ENCODE measurements at regions not wholly inside any gene's neighbourhood (a gene's known extent, or its start where the extent isn't known, plus 50 kb on each side); places are given as distances from the start of the nearest gene placed in this dataset.

DNA sequence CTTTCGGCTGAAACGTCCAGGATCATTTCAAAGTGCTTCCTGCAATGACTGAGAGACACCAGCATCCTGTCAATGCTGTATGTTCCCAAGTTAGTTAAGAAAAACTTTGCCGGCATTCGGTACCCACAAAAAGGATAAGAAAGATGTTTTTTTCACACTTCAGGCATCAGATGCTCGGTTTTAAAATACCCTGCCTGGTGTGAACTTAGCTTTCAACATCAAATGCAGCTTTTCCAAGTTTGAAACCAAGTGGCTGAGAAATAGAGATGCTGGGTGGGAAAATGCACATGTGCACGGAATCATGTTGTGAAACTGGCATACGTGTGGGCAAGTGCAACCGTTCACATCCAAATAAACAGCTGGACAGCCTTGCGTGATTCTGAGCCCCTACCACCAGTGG, 254.9 kb upstream of the IGF1R start:
- no peak for DNase-seq

DNA sequence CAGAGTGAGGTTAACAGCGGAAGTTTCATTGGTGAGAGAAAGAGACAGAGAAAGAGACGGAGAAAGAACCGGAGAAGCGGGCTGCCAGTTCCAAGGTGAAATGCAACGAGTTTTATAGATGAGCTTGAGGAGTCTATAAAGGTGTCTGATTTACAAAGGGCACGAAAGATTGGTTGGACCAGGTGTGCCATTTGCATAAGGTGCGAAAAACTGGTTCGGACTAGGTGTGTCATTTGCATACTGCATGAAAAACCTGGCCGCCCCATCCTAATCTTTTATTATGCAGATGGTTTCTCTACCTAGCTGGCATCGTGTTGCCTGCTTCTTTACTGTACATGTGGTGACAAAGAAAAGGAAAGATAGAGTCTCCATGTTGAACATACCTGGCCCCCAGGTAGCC, 253.8 kb upstream of the IGF1R start:
- no peak for DNase-seq

DNA sequence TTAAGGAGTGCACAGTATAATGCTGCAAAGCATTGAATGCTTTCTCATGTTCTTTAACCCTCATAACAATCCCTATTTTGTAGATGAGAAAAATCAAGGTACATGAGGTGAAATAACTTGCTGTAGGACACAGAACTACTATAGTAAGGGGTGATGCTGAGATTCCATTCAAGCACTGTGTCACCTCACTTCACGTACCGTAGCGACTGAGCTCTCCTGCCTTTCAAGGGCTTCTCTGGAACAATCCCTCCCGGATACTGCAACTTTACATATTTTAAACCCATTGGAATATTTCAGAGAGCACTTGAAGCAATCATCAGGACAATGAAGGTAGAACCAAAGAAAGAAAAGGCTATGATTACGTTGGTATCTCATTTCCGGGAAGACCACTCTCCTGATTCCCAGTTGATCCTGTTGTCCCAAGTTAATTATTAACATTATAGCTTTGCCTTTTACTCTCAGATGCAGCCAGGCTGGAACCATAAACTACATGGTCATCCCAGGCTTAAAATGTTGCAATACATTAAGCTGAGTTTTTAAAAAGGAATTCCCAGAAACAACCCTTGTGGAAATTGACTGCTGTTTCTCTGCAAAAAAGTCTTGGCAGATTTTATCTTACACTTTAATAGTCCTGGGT, 252.2 kb upstream of the IGF1R start:
- DNase-seq: no peak

DNA sequence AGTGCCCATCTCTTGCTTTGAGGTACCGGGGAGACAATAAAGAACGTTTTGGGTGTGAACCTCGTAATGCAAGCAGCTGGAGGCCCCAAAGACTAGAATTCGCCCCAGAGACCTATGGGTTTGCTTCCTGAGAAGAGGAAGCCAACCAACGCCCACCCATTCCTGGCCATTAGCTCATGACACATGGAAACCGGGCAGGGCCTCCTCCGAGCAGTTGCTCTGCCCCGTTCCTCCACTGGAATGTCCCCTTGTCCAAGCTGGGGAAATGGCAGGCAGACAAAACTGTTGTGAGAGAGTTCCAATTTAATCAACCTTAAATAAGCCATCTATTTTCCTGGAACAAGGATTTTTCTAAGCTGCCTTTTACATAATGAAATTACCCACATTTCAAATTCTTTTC, 250.9 kb upstream of the IGF1R start:
- no peak for DNase-seq

DNA sequence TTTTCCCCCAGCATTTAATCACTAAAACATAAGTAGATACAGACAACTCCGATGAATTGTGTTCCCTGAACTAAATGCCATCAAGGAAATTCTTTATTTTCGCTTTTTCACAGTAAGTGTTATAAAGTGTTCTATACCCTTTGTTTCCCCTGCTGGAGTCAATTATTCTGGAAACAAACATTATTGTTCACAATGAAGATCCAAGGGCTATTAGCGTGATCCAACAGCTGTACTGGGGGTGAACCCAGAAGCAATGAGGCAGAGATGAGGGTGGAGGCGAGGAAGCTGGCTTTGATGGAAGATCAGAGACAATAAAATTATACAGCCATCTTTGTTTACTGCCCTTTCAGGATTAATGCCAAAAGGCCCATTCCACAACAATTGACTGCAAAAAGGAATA, 250.3 kb upstream of the IGF1R start:
- no peak for DNase-seq

DNA sequence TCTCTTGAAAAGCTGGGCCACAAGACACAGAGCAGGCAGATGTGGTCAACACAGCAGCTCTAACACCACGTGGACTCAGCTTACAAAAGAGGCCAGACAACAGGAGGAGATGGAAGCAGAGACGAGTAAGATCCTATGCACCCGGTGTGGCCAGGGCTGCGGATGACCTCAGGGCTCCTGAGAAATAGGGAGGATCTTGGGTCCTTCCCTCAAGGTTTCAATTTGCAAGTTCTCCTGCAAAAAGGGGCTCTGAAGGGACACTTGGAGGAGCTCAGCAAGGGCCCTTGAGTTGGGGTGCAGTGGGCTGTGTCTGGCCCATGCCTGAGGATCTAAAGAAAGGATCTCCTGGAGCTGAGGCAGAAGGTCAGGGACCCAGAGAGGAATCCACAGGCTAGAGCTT, 249.5 kb upstream of the IGF1R start:
- DNase-seq: no peak

DNA sequence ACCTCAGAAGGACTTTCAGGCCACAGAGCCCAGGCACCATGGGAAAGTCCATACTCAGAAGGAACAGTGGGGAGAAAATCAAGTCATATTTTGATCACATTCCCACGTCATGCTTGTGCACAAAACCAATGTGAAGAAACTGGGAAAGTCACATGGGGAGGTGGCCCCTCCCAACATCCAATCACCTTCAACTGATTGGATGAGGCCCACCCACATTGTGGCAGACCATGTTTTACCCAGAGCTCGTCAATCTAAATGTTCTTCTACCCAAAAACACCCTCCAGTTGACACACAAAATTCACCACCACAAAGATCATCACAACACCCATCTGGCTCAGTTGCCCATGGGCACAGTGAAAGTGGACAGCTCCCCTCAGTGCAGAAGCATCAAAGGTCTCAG, 248.2 kb upstream of the IGF1R start:
- DNase-seq: no peak

DNA sequence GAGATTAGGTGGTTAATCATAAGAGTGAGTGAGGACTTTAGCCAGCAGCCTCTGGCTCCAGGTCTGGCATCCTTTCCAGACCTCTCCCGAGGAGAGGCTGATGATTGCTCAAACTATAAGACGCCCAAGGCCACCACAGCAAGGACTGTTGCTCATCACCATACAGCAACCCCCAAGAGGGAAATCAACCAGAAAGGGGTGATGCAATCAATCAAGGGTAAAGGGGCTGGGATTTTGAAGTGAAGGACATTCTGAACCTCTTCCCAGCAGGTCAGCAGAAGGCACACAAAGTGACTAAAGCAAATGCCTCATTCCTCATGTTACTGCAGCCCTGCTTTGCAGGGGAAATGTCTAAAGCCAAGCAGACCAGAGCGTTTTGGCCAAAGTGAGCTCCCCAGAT, 247.3 kb upstream of the IGF1R start:
- DNase-seq: no peak

DNA sequence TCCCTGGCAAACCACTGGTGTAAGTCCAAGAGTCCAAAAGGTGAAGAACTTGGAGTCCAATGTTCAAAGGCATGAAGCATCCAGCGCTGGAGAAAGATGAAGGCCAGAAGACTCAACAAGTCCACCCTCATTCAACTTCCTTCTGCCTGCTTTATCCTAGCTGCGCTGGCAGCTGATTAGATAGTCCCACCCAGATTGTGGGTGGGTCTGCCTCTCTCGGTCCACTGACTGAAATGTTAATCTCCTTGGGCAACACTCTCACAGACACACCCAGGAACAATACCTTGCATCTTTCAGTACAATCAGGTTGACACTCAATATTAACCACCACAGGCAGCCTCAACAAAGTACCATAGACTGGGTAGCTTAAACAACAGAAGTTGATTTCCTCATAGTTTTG, 245.9 kb upstream of the IGF1R start:
- no peak for DNase-seq

DNA sequence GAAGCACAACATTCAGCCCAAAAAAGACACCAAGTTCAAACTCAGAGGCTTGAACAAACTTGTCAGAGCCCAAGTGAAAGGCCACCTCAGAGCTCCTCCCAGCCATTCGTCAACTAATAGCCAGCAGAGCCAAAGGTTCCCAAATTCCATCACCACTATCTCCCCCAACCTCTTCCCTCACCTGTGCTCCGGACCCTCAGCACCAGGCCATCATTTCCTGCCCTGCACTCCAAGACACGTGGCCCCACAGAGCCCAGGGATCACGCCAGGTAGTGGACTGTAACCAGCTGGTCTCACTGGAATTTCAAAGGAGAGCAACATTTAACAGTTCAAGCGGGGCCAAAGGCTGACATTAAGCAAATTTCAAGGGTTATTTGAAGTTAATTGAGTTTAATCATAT, 245.2 kb upstream of the IGF1R start:
- no peak for DNase-seq

DNA sequence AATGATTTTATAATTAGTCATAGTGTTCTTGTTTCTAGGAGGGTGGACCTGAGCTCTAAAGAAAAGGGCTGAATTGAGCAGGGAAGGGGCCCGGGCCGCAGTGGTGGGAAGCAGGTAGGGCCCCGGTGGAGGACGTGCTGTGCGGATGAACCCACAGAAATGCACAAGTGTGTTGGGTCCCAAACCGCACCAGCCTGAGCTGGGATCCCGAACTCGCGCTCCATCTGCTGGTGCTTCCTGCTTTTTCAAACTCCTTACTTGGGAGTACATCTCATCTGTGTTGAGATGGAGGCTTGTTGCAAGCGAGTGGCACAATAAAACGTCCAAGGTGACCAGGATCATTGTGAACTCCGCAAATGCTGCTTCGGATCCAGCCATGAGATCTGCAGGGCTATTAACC, 244.8 kb upstream of the IGF1R start:
- DNase-seq: no peak

DNA sequence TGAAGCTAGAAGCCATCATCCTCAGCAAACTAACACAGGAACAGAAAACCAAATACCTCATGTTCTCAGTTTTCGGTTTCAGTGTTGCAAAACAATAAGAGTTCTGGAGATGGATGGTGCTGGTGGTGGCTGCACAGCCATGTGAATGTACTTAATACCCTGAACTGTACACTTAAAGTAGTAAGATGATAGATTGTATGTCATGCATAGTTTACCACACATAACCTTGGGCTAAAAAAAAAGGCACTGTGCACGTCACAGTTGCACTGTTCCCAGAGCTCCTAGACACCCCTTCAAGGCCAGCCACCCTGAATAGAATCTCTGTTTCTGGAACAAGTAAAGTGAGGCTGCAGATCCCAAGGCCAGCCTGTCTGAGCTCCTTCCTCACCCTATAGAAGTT, 243.3 kb upstream of the IGF1R start:
- no peak for DNase-seq

DNA sequence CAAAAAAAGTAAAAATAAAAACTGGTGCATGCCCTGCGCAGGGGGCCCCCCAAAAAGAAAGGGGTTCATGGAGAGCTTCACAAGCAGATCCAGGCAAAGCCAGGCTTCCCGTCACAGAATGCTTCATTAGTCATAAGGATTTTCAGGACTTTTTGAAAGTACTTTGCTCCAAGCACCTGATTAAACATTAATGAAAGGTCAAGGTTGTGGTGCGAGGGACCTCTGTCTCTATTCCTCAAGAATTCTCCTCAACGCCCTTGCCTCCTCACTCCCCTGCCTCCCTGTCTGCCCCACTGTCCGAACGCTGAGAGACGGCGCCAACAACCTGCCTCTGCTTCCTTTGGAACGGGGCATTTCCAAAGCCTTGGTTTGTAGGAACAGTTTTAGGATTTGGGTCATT, 240.1 kb upstream of the IGF1R start:
- no peak for DNase-seq

DNA sequence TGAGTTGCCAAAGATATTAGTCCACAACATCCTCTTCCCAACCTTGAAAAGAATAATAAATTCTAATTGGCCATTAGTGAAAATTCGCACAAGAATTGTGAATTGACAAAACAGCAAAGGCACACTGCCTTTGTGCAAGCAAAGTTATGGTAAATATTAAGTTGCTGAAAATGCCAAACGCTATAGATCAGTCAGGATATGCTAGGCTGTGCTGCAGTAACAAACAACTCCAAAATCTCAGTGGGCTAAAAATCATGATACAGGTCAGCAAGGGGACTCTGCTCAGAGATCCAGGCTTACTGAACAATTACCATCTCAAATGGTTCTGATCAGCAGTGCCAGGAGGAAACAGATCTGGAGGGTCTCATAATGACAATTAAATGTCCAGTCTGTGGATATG, 238.0 kb upstream of the IGF1R start:
- no peak for DNase-seq

DNA sequence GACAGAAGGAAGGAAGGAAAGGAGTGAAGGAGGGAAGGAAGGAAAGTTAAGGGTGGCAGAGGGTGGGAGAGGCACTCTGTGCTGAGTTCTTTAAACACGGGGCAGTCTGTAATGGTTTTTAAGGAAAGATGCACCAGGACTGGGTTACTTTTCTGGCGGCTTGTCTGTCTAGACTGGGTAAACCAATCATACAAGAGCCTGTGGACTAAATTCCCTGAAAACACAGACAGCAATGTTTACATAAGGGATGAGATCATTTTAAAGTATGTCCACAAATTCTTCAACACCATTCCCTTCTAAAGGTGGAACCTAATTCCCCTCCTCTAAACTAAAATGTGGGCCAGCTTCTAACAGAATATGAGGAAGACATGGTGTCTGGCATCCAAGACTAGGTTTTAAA, 235.5 kb upstream of the IGF1R start:
- no peak for DNase-seq

DNA sequence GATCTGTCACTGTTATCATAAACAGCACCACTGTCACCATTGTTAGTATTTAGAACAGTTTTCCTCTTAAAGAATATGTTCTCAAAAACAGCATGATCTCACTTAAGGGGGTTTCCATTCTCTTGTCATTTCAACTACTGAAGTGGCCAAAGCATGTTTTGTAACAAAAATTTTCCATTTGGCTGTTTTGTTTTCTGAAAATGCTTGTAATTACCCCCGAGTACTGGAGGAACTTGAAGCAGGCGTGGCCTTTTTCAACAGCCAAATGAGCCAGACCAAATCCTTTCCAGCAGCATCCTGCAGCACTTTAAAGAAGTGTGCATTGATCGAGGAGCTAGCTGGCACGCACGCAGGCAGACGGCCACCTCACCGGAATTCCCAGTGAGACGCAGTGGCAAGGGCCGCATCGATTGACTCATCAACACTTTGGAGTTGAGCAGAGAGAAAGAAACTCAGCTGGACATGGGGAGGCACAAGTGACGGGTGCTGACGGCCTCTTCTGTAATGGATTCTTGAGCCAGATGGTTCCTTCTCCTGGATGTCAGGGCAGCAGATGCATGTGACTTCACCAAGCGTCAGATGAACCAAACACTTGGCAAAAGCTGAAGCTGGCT, 234.3 kb upstream of the IGF1R start:
- DNase-seq: no peak

DNA sequence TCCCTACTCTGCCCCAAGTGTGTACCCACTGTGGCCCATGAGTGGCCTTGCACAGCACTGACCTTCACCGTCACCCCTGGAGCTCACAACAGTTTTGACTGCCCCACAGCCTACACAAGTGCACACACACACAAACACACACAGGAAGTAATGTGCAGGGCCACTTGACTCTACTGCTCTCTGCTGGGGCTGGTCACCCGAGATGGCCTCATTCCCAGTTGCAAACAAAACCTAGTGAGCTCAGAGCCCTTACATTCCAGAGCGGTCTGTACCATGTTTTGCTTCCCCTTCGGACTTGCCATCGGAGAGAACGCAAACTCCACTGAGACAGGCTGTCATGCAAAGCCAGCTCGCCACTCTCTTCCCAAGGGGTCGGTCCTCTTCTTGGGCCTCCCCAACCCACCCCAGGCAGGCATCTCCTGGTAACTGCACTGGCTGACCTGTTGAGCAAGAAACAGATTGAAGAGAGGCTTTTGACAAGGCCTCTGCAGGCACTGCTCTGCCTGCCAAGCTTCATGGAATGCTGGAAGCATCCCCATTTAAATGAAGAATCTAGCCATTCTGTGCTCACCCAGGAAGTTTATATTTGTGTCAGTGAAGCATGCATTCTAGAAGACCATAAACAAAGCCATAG, 232.0 kb upstream of the IGF1R start:
- DNase-seq: no peak

DNA sequence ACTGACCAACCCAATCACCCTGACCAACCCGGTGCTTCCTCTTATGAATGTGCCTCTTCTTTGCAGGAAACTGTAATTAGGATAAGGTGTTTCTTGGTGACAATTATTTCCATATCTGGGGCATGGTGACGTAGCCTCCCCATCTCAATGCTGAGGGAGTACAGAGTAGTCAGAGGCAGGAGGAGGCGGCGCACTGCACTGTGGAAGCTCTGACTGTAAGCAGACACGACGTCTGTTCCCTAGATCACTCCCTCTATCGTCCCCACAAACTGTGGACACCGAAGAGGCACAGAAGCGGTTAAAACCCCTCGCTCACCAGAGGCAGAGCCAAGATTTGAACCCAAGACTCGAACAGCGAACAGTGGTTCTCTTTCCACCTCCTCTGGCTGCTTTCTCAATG, 231.0 kb upstream of the IGF1R start:
- no peak for DNase-seq

DNA sequence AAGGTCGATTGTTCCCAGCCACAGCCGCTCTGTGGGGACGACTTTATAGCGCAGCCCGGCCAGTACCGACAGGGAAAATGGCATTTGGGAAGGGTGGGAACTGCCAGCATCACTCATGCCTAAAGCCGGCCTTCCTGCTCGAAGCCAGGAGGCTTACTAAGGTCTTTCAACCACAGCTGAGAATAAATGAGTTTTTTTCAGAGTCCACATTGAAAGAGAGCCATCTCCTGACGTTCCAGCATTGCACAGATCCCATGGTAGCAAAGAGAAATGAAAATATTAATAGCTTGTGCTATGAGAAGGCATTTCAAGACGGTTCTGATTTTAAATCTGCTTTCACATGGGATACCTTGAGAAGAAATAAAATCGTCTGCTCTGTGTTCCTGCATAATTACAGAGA, 230.2 kb upstream of the IGF1R start:
- no peak for DNase-seq

DNA sequence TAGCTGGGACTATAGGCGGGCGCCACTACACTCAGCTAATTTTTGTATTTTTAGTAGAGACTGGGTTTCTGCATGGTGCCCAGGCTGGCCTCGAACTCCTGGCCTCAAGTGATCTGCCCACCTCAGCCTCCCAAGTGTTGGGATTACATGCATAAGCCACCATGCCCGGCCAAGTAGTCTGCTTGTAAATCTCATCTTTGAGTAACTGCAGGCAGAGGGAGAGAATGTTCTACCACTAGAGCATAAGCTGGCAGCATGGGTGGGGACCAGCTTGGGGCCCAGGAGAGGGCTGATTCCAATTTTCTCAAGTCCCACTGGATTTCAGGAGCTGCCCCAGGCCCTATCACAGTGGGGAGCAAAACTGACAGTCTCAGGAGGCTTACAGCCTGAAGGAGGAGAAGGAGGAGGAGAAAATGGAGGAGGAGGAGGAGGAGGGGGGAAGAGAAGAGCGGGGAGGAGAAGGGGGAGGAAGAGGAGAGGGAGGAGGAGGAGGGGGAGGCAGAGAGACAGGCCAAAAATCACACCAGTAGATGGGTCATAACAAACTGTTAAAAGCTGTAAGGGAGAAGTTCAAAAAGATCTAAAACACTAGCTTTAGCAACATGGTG, 229.1 kb upstream of the IGF1R start:
- DNase-seq: no peak

DNA sequence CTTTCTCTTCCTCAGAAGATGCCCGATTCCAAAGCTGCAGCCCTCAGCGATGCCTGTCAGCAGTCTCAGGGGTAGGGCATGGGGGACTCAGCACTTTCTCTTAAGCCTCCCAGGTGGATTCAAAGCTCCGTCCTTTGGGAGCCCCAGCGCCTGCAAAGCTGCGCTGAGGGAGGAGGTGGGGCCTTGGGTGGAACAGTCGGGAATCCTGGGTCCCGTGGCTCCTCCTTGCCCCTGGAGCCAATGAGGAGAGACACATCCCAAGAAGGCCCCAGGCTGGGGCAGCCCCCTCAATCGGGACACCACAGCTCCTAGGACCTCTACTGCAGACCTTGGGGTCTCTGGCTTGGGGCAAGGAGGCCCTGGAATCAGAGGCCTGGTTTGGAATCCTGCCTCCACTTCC, 227.5 kb upstream of the IGF1R start:
- no peak for DNase-seq

DNA sequence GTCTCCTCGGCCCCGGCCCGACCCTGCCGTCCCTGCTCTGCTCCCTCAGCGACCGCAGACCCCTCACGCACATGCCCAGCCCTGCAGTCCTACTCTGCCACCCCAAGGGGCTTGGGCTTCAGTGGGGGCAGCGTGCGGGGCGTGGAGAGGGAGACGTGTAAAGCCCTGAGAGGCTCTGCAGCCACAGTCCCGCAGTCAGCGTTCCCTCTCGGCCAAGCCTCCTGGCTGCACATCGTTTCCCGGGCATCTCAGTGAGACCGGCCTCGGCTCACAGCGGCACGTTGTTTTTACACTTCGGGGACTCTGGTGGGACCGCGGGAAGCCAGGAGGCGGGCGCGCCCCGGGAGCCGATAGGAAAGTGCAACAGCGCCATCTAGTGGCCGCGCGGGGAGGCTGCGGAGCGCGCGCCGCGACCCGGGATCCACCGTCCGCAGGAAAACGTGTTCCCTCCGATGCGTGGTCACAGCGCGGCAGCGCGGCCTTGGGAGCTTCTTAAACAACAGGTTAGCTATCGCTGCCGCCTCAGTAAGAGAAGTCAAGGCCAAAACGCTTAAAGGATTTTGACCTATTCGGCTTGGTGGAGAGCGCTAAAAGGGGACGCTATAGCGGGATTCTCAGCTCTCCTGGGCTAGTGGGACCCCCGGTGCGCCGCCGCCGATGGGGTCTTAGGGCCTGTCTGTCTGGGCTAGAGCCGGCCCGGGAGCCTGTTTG, 226.8 kb upstream of the IGF1R start:
- DNase-seq: peak; percentile 44

DNA sequence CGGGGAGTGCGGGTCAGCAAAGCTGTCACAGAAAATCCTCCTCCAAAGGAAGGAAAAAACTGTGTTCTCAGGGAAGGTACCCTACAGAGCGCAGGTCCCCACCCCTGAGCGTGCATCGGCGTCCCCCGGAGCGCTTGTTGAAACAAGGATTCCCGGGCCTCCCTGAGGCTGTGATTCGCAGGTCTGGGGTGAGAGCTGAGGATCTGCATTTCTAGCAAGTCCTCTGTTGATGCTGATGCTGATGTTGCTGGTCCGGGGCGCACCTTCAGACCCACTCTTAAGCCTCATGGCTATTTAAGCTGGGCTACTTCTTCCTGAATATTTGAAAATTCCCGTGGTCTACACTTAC, 226.2 kb upstream of the IGF1R start:
- DNase-seq: no peak

DNA sequence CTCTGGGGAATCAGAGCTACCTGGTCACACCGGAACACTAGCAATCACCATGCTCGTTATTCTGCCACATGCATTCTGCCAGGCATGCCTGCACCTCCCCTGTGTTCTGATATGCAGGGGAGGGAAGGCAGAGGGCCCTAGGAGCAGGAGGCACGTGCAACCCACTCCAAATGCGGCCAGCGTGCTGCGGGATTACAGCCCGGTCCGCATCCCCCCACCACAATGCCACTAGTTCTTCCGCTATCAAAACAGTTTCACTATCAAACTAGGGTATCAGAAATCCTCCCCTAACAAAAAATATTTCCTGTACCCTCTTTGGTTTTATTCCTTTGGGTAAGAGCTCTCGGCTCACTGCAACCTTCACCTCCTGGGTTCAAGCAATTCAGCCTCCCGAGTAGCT, 223.2 kb upstream of the IGF1R start:
- DNase-seq: no peak
